GM23338 (cell line): ENCODE measurements at regions not wholly inside any gene's neighbourhood (a gene's known extent, or its start where the extent isn't known, plus 50 kb on each side); places are given as distances from the start of the nearest gene placed in this dataset.

Experiments
- CREB1 ChIP-seq: fragments of 250-450 bp; sonication (Bioruptor Pico); IDR thresholded peaks from 2 replicates; pipeline ENCODE4 v1.5.0; 2020; ENCODE audit warnings: low read depth, mild to moderate bottlenecking, moderate library complexity
- ETS1 ChIP-seq: IDR thresholded peaks from 2 replicates; pipeline ENCODE4 v1.6.1; 2016; ENCODE audit warnings: antibody characterized with exemption
- EZH2 ChIP-seq: fragments of 200-600 bp; sonication (generic); IDR thresholded peaks from one replicate; pipeline ENCODE4 v1.8.0; 2017; ENCODE audit warnings: antibody characterized with exemption, mild to moderate bottlenecking, low read depth; ENCODE audit not compliant: unreplicated experiment
- EZH2phosphoT487 ChIP-seq: fragments of 200-600 bp; sonication (generic); IDR thresholded peaks from one replicate; pipeline ENCODE4 v1.8.1; 2018; ENCODE audit warnings: antibody characterized with exemption; ENCODE audit not compliant: unreplicated experiment
- JUNB ChIP-seq: IDR thresholded peaks from one replicate; pipeline ENCODE4 v1.6.1; 2016; ENCODE audit warnings: antibody characterized with exemption; ENCODE audit not compliant: unreplicated experiment
- POLR2AphosphoS5 ChIP-seq: IDR thresholded peaks from 2 replicates; pipeline ENCODE4 v1.6.1; 2016; ENCODE audit warnings: antibody characterized with exemption, low read depth
- REST ChIP-seq: IDR thresholded peaks from one replicate; pipeline ENCODE4 v1.6.1; 2018; ENCODE audit warnings: antibody characterized with exemption; ENCODE audit not compliant: unreplicated experiment
- ZNF114 ChIP-seq: fragments of 250-450 bp; sonication (Bioruptor Pico); IDR thresholded peaks from 2 replicates; pipeline ENCODE4 v1.5.0; 2020; ENCODE audit warnings: mild to moderate bottlenecking, moderate library complexity
- ZNF331 ChIP-seq: fragments of 250-450 bp; sonication (Bioruptor Pico); IDR thresholded peaks from 2 replicates; pipeline ENCODE4 v1.5.0; 2020; ENCODE audit warnings: low read depth, mild to moderate bottlenecking, moderate library complexity
- TF ChIP-seq, protein P1 (sequence below), 2 experiments: fragments of 200-600 bp in 1 of 2; sonication (generic) in 1 of 2; conservative IDR thresholded peaks; 2 replicates each; pipeline versions ENCODE4 v1.5.1 to v1.6.1; 2016 to 2017; ENCODE audit warnings: antibody characterized with exemption in 2 of 2, low read depth in 2 of 2, mild to moderate bottlenecking in 2 of 2, moderate library complexity in 1 of 2

- TF ChIP-seq, protein P1, sequence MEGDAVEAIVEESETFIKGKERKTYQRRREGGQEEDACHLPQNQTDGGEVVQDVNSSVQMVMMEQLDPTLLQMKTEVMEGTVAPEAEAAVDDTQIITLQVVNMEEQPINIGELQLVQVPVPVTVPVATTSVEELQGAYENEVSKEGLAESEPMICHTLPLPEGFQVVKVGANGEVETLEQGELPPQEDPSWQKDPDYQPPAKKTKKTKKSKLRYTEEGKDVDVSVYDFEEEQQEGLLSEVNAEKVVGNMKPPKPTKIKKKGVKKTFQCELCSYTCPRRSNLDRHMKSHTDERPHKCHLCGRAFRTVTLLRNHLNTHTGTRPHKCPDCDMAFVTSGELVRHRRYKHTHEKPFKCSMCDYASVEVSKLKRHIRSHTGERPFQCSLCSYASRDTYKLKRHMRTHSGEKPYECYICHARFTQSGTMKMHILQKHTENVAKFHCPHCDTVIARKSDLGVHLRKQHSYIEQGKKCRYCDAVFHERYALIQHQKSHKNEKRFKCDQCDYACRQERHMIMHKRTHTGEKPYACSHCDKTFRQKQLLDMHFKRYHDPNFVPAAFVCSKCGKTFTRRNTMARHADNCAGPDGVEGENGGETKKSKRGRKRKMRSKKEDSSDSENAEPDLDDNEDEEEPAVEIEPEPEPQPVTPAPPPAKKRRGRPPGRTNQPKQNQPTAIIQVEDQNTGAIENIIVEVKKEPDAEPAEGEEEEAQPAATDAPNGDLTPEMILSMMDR (conservative IDR thresholded peaks at IDR 0.05; ENCODE audit: low read depth in 2 of 2) = no peak
- no peak for TF ChIP-seq EZH2phosphoT487
- no peak for TF ChIP-seq REST
- no peak for TF ChIP-seq POLR2AphosphoS5
- no peak for TF ChIP-seq EZH2
- no peak for TF ChIP-seq ZNF114 (CRISPR knock-in tag)
- TF ChIP-seq CREB1 = no peak
- no peak for TF ChIP-seq JUNB
- no peak for TF ChIP-seq ZNF331 (CRISPR knock-in tag)
- no peak for TF ChIP-seq ETS1
Measured at GRCh38 chr20:1766731-1767130, 109.2 kb upstream of the SIRPG start.
